AML-193 (cell line): ENCODE measurements at regions not wholly inside any gene's neighbourhood (a gene's known extent, or its start where the extent isn't known, plus 50 kb on each side); places are given as distances from the start of the nearest gene placed in this dataset.

Experiments
- DNase-seq, 2 experiments: peaks; one replicate each; lab custom pipeline; 2025; lab: John Stamatoyannopoulos, UW

- no peak for DNase-seq
These were observed 1585.2 kb upstream of the TENM4 start for GRCh38 chr11:81026032-81026431.

GRCh38 chr11:81022057-81022456, 1581.2 kb upstream of the TENM4 start:
- DNase-seq = no peak

DNA sequence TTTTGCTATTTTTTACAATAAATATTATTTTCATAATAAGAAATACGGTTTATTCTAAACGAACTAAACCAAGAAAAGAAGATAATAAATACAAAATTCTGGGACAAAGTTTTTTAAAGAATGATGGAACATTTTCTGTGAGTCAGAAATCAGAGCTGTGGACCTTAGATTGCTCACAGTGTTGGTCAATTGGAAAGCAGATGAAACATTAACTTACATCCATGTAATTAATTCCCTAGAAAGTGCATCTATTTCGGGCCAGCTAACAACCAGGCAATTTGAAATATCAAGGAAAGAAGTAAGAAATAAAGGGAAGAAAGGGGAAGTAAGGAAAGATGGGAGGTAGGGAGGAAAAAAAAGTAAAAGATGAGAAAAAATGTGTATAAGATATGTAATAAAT, 1569.8 kb upstream of the TENM4 start:
- no peak for DNase-seq

DNA sequence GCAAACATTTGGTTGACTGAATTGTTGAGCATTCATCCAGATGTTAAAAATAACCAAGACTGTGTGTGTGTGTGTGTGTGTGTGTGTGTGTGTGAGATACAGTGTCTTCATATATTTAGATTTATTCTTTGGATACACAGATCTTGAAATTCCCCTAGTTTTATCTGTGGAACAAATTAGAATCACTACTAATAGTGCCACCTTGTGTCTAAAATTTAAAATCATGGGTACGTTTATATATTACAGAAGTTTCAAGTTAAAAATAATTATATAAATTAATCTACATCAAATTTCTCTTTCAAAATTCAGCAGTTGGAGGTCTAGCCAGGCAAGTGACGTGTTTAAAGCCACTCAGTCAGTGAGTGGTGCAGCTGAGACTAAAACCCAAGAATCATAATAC, 1566.2 kb upstream of the TENM4 start:
- DNase-seq = no peak

GRCh38 chr11:81005595-81005994, 1564.8 kb upstream of the TENM4 start:
- no peak for DNase-seq

DNA sequence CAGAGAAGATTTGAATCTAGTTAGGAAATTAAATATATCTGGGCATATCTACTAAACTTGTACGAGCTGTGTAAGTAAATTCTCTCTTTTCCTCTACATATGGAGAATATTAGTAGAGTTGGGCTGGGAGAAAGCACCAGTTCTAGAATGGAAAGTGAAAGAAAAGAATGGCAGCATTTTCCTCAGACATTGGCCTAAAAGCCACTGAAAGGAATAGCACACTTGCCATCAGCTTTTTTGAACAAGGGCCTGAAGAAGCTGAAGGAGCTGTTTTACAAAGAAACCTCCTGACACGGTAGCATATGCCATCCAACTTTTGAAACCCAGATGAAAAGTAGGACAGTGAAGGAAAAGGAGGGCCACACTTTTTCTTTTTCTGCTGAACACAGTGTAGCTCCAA, 1563.7 kb upstream of the TENM4 start:
- DNase-seq = no peak

- no peak for DNase-seq
These were observed 1561.5 kb upstream of the TENM4 start for GRCh38 chr11:81002374-81002773.

- DNase-seq = no peak
These were observed 1559.9 kb upstream of the TENM4 start for GRCh38 chr11:81000735-81001134.

DNA sequence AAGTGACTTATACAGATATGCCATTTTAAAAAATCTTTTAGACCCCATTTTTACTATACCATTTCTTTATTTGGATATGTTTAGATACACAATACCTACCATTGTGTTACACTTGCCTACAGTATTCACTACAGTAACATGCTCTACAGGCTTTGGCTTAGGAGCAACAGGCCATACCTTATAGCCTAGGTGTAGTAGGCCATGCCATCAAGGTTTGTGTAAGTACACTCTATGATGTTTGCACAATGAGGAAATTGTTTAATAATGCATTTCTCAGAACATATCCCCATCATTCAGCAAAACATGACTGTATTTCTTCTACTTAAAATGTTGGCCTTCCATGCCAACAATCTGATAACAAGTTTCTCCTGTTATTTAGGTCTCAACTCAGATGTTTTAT, 1559.5 kb upstream of the TENM4 start:
- DNase-seq = no peak

DNA sequence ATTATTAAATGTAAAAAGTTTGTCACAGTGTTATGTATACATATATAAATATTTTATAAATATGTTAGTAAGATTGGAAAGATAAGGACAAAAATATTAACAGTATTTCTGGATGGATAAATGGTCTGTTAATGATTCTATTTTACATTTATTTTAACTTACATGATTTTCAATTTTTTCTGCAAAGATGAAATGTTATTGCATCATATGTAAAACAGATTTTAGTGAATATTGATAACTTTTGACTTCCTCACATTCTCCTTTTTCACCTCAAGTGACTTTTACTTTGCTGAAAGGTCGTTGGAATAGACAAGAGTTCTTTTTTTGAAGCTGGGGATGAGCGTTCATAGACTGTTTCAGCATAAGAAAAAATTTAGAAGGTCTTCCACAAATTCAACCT, 1554.7 kb upstream of the TENM4 start:
- no peak for DNase-seq

GRCh38 chr11:80993536-80993935, 1552.7 kb upstream of the TENM4 start:
- no peak for DNase-seq

- no peak for DNase-seq
These were observed 1550.1 kb upstream of the TENM4 start for GRCh38 chr11:80990885-80991284.

DNA sequence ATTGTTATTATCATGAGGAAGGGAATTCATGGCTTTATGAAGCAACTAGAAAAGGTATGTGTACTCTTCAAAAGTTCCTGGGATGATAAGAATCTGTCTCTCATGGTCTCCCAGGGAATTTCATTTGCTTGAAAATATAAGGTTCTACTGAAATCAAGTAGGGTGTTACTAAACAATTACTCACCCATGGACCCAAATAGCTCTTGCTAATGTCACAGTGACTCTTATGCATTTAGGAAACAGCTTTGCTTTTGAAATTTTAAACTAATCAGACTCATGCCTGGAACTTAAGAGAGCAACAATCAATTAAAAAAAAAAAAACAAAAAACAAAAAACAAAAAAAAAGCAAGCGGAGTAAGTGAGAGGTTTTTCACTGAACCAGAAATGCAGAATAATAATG, 1546.3 kb upstream of the TENM4 start:
- DNase-seq = no peak

- no peak for DNase-seq
These were observed 1545.7 kb upstream of the TENM4 start for GRCh38 chr11:80986421-80987074.

DNA sequence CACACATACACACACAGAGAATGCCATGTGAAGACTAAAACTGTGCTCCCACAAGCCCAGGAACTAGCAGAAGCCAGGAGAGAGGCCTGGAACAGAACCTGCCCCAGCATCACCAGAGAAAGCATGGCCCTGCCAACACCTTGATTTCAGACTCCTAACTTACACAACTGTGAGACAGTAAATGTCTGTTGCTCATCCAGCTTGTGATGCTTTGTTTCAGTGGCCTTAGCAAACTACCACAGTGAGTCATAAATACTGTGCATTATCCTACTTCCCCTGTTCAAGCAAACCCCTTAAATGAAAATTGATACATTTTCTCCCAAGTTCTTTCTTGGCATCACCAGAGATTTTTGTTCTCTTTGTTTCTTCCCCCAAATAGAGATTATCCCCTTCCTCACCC, 1539.4 kb upstream of the TENM4 start:
- no peak for DNase-seq

DNA sequence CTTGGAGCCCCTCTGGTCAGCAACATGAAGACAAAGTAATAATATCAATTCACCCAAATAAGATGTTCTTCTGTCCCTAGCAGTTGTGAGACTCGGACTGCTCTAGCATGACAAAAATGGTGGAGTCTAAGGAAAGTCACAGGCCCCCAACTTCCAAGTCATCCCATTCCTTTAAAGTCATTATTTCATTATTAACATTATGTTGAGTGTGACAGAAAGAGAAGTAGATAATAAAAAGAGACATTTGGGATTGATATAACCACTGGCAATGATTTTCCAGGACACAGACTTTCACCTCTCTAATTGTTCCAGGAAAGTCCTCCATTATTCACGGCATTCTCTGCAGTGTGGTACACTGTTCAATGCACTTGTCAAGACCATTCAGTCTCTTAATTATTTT, 1533.0 kb upstream of the TENM4 start:
- no peak for DNase-seq

DNA sequence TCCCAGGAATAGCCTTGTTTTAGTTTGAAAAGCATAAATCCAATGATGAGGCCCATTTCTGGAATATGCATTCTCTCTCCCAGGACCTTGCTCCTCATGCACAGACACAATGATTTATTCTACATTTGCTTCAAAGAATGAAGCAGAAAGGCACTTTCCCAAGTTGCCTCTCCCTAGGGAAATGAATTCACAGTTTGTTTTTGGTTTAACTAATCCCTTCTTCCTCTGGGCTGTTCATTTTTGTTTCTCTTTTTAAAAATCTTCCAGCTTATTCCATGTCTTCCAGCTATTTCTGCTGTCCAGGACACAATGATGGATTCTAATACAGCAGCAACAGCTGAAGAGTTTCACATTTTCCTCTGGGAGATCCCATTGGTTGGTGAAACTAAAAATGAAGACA, 1529.2 kb upstream of the TENM4 start:
- DNase-seq = no peak

- DNase-seq = no peak
These were observed 1526.8 kb upstream of the TENM4 start for GRCh38 chr11:80967649-80968048.

DNA sequence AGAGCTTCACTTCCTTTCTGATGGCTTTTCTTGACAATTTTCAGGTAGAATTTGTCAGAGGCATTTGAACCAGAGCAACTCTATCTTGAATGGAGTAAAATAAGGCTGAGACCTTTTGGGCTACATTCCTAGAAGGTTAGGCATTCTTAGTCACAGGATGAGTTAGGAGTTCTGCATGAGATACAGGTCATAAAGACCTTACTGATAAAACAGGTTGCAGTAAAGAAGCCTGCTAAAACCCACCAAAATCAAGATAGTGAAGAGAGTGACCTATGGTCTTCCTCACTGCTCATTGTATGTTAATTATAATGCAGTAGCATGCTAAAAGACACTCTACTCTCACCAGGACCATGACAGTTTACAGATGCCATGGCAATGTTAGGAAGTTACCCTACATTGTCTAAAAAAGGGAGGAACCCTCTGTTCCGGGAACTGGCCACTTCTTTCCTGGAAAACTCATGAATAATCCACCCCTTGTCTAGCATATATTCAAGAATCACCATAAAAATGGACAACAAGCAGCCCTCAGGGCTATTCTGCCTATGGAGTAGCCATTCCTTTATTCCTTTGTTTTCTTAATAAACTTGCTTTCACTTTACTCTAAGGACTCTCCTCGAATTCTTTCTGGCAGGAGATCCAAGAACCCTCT, 1519.7 kb upstream of the TENM4 start:
- no peak for DNase-seq

DNA sequence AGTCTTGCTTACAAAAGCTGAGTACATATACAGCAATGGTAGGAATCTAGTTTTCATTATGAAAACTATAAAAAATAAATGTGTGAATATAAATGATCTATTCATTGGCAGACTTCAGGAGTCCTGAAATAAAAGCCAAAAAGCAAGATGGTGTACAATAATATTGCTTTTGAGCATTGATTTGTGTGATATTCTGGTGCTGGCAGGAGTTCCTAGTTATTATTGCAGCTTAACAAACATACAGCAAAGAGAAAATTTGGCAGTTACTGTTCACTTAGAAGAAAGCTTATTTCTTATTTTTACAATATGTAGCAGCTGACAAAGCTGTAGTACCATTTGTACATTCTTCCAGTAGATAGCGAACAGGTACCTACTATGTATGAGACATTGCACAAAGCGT, 1518.9 kb upstream of the TENM4 start:
- DNase-seq = no peak

DNA sequence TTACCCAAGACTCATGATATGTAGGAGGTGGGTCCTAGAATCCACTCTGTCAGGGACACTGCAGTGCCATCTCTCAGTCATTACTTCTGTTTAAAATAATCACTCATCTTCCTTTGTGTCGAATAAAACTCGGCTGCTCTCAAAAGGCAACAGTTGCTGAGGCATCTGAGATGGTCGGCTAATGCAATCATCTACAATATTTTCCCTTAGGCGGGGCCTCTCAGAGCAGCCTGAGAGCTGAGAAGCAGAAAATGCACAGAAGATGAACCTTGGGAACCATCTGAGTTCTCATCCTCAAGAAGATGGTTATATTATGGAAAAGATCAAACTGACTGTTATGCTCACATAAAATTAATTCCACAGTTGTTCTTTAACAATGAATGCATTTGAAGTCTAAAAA, 1518.2 kb upstream of the TENM4 start:
- no peak for DNase-seq

- DNase-seq = no peak
These were observed 1517.5 kb upstream of the TENM4 start for GRCh38 chr11:80958361-80958760.

DNA sequence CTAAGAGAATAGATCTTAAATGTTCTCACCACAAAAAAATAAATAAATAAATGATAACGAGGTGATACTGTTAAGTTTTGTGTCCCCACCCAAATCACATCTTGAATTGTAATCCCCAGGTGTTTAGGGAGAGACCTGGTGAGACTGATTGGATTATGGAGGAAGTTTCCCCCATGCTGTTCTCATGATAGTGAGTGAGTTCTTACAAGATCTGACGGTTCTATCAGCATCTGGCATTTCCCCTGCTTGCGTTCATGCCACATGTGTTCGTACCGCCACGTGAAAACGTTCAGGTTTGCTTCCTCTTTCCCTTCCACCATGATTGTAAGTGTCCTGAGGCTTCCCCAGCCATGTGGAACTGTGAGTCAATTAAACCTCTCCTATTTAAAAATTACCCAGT, 1514.8 kb upstream of the TENM4 start:
- no peak for DNase-seq

GRCh38 chr11:80948781-80949180, 1508.0 kb upstream of the TENM4 start:
- DNase-seq = no peak
